Uterus (tissue), 2 donors: ENCODE measurements at regions not wholly inside any gene's neighbourhood (a gene's known extent, or its start where the extent isn't known, plus 50 kb on each side); places are given as distances from the start of the nearest gene placed in this dataset.

Source experiments
- CTCF ChIP-seq, 4 experiments: fragments of 200-600 bp in 2 of 4; fragments of 450-650 bp in 2 of 4; sonication (generic) in 2 of 4; IDR thresholded peaks; one replicate each; pipeline ENCODE4 v1.5.1; 2016 to 2019; ENCODE audit warnings: antibody characterized with exemption in 4 of 4, mild to moderate bottlenecking in 2 of 4, moderate library complexity in 1 of 4
- POLR2A ChIP-seq, 2 donors: fragments of 450-650 bp; IDR thresholded peaks; one replicate each; pipeline ENCODE4 v1.6.1; 2016; ENCODE audit warnings: antibody characterized with exemption in 2 of 2, mild to moderate bottlenecking in 1 of 2, moderate library complexity in 1 of 2

GRCh38 chr4:160495356-160495755, 1392.5 kb downstream of the RAPGEF2 start:
- TF ChIP-seq POLR2A (IDR thresholded peaks at IDR 0.05): no peak
- TF ChIP-seq CTCF (IDR thresholded peaks at IDR 0.05): no peak
